Occipital lobe (tissue), 1 donor: ENCODE measurements at regions not wholly inside any gene's neighbourhood (a gene's known extent, or its start where the extent isn't known, plus 50 kb on each side); places are given as distances from the start of the nearest gene placed in this dataset.

Source experiments
- DNase-seq: peaks from one replicate; lab custom pipeline; 2025; lab: John Stamatoyannopoulos, UW

DNA sequence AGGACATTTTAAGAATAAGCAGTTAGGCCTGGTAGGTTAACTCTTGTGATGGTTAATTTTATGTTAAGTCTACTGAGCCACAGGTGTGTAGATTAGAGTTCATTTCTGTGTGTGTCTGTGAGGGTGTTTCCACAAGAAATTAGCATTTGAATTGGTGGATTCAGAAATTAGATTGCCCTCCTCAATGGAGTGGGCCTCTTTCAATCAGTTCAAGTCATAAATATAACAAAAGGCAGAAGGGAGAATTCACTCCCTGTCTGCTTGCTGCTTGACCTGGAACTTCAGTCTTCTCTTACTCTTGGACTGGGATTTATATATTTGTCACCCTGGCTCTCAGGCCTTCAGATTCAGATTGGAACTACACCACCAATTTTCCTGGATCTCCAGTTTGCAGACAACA lies 55.3 kb upstream of the POM121L12 start:
- DNase-seq, result no peak

DNA sequence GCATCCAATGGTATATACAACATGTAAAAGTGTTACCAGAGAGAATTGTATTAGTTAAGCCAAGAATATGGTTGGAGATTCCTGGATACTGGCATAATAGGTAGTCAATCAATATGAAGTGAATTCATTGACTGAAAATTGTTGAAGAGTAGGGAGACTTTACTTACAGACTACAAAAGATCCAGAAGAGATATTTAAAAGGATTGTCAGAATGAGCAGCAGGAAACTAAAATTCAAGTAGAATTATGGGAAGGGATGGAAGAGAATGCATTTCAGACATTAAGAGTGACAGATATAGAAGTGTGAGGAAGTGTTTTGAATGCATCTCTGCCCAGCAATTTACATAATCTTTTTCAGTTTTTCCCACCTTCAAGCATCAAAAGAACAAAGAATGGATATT lies 62.3 kb upstream of the POM121L12 start:
- DNase-seq, result no peak

DNA sequence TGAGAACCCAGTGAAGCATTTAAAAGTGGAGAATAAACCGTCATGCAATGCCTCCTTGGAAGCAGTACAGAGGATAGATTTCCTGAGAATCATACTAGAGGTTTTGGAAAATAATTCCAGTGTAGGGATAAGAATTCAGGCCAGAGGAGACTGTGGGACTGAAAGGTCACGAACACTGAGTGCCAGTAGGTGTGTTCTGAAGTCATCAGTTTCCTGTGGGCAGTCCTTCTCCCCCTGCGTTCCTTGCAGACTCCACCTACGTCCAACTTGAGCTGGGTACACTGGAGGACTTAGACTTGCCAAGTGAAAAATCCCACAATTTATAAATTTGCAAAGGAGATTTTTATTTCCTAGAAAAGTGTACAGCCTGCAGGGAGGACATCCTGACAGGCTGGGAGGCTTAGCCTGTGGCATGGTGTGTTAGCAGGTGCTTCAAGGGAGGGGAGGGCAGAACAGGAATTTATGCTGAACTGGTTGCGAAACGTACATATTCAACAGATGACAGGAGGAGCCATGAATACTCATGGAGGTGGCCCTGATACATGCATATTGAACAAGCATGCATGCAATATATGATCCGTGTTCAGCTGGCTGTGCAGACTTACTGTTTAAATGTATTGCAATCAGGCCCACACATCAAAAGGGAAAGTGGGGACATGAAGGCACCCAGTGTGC lies 72.9 kb upstream of the POM121L12 start:
- peak; percentile 2 for DNase-seq

DNA sequence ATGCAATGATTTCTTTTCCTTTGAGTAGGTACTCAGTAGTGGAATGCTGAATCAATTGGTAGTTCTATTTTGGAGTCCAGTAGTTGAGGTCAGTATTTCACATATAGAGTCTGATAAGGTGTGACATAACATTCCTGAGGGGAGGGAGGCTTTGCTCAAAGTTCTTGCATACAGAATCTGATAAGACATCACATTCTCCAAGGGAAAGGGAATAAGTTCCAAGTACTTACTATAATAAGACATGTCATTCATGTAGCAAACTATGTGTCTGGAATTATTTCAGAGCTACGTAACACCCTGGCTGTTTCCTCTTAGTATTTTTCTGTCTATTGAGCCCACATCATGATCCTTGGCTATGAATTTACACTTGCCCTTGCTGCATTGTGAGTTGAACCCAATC lies 74.3 kb upstream of the POM121L12 start:
- no peak for DNase-seq

DNA sequence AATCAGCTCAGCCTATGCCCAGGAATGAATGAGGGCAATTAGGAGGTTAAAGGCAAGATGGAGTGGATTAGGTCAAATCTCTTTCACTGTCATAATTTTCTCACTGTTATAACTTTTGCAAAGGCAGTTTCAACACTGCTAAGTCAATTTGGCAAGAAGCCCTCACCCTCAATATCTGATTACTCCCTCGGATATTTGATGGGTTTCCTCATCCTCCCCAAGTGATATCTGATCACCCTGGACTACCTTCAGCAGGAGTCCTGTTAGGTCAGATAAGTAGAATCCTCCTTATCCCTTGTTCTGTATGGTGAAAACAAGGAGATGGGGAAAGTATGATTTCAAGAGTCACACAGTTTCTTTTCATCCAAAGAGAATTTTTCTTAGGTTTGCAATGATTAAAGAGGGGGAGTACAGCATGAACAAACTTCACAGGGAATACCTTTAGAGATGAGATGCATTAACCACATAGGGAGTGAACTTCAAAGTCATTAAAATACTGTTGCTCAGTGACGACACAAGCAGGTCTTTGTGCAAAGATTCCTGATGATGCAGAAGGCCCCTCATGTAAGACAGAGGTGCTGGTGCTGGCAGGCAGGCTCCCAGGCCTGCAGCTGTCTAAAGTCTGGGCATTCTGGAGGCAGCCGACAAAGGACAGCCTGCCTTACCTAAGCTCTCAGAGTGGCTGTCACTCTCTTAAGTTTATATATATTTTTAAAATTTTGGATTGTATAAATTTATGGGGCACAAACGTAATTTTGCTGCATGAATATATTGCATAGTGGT lies 75.4 kb upstream of the POM121L12 start:
- no peak for DNase-seq

DNA sequence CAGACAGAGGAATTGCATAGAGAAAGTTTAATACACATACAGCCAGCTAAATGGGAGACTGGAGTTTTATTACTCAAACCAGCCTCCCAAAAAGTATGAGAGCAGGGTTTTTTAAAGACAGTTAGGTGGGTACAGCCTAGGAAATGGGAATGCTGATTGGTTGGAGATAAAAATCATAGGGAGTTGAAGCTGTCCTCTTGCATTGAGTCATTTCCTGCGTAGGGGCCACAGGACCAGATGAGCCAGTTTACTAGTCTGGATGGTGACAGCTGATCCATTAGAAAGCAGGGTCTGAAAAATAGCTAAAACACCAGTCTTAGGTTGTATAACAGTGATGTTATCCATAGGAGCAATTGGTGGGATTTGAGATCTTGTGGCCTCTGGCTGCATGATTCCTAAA lies 76.1 kb upstream of the POM121L12 start:
- DNase-seq, result no peak

DNA sequence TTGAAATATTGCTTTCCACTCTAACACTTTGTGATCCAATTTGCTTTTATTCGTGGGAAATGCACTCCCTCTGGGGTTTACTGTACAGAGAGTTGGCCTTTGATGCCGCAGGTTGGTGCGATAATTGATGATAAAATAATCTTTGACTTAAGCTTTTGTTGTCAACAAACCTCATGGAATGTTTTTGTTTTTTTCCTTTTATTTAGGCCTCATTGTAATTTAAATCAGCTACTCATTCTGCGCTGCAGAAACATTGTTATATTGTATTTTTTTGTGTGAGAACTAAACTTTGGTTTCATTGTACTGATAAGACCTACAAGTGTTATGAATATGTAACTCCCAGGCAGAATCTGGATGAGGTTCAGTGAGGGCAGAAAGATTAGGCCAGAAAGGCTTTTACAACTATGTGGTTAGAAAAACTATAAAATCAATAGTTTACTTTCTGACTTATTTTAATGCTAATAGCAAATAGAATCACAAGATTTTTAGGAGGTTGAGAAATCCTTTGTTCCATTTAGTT lies 76.8 kb upstream of the POM121L12 start:
- no peak for DNase-seq

DNA sequence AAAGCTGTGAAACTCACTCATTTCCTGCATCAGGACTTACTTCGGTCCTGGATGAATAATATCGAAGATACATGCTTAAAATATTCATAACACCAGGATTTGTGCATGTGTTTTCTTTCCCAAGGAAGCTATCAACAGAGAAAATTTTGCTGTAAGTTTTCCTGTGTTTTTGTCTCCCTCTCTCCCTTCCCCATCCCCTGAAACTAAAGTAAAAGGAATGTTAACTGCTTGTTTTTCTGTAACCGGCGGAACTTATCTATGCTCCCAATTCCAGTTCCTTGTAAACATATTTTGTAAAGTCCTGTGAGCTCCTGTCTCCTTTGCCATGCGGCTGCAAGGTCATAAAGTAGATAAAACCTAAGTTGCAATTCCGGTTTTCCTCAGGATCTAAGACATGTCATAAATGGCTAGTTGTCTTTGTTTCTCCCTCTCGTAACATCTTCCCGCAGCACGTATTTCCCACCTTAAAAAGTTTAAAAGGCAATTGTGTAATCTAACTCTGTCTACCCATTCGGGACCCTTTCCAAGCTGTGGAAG lies 79.0 kb upstream of the POM121L12 start:
- DNase-seq, result no peak

DNA sequence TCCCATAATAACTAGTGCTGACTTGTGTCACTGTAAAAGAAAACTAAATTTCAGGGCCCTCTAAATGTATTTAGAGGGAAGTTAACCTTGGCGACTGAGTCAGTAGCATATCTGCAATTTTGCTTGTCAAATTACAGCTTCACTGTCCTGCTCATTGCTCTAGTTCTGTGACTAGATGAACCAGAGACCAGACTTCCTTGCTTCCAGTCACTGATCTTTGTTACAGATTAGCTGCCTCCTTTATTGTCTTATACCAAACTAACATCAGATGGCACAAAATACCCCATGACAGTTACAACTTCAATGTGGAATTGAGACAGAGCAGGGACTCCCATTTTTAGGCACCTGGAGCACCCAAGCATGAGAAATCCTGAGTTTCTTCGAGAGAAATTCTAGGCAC lies 79.9 kb upstream of the POM121L12 start:
- no peak for DNase-seq

DNA sequence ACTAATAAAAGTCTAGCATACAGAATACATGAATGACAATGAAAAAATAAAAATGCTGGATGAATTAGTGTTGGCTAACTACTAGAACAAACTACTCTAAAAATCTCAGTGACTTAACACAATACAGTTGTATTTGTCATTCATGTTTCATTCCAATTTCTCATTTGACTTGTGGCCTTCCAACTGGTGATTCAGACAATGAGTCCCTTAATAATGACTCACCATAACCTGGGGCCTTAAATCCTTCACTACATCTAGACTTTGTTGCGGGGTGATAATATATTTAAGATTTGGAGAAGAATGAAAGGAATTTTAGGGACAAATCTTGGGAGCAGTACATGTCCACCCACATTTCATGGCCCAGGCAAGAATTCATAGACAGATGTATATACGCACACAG lies 90.5 kb upstream of the POM121L12 start:
- no peak for DNase-seq

DNA sequence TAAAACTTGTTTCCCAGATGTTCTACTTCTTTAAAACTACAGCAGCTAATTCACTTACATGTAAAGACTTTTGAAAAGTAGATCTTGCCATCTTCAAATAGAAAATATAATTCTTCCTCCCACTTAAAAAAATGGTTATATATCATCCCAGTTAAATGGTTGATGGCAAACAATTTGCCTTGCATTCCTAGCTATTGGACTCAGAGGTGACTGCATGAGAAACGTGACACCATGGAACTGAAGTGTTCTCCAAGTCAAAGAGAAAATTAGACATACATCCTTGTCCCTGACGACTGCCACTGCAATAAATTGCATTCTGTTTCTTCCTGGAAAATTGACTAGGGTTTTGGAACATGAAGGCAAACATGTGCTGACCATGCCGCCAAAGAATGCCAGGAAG lies 95.0 kb upstream of the POM121L12 start:
- DNase-seq, result no peak

DNA sequence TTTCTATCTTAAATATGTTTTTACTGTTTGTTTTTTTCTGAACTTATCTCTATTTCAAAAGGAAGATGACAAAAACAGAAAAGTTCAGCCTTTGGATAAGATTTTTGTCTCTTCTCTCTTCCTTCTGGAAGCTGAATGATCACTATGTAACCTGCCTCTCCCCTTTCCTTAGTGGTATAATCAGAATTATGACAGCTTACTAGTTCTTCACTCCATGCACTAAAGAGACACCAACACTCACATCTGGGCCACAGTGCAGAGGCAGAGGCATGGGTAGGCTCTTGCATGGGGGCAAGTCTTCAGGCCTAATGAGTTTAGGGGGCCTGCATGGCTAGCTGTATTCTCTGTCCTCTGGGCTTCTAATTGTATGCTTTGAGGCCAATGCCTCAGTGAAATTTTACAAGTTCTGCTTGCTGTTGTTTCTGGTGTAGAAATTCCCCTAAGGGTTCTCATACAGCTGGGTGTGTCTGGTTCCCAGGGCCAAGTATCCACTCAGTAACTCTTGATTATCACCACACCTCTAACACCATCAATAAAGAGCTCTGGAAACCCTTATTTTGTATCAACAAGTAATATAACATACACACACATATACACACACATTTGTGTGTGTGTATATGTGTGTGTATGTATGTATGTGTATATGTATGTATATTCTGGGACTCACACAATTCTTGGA lies 96.8 kb upstream of the POM121L12 start:
- DNase-seq, result no peak

DNA sequence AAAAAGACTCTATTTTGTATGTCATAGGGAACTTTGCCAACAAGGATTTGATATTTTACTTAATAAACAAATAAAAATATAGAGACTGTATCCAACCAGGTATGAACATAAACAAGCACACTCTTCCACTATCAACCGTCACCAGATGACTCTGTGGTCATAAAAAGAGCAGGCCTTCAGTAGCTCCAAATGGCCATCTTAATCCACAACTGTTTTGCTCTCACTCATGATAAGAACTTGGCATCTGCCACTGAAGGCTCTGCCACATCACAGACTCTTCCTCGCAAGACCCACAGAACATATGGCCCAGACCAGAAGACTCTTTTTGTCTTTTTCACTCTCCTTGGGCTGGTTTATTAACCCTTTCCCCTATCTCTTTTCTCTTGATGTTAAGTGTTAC lies 98.7 kb upstream of the POM121L12 start:
- DNase-seq, result no peak

DNA sequence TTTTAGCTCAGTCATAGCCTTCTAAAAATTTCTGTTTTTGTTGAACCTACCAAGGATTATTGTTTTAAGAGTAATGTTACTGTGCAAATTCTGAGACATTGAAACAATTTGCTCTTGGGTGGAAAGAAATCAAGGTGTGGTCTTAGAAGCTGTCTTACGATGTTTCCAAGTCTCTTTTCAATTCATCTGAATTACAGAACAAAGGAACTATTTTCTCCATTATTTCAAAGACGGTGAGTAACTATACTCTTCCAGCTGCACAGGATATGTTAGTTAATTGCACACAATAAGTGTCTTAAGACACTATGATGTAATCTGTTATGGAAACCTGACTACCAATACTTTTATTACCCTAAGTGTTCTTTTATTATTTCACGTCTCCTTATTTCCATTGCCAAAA lies 106.8 kb upstream of the POM121L12 start:
- DNase-seq, result no peak

DNA sequence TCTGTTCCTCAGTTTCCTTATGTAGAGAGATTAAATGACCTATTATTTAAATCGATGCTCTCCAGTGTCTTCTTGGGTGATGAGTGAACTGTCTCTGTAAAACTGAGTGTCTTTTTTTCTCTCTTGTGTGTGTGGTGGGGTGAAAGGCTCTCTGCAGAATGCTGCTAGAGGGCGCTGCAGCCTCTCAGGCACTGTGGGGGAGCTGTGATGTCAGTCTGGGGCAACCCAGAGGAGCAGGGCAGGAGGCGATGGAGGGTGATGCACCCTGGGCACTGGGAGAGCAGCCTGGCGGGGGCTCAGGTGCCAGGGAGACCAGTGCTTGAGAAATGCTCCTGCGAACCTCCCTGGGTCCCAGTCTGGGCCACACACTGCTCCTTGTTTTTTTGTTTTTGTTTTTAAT lies 110.1 kb upstream of the POM121L12 start:
- DNase-seq, result no peak

DNA sequence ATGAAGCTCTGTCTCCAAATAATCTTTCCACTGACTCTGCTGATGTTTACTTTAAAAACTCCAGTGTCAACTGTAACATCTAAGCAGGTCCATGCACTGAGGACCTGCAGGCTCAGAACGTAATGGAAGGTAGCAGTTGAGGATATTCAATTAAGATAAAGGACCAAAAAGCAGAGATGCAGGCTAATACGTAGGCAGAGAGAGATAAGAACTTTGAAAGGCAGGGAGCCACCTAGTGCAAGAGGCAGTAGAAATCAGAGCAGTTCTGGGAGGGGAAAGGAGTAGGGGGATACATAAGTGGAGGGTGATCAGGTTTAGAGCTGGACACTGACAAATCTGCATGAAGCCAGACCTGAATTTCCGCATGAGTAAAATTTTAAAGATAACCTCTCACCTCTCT lies 114.5 kb upstream of the POM121L12 start:
- no peak for DNase-seq

DNA sequence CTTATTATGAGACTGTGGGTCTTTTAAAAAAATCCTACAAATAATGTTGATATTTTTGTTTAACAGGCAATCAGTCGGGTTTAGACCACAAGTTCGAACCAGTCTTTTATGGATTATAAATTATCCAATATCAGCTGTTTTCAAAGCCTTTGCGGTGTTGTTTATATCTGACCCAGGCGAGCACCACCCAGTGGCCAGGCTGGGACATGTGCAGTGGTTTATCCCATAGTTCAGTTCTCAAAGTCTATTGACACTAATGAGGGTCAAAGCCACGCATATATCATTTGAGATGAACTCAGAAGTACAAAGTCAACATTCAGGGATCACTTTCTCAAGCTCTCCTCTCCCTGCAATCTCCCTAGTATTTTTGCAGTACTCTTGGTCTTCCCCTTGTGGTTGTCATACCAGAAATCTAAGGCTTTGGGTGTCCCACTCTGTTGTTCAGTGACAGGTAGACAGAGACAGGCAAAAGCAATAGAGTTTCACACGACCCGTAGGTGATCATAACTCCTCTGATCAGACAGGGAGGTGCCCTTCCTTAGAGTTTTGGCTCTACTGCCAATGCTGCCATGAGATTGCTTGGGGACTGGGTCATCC lies 117.4 kb upstream of the POM121L12 start:
- DNase-seq, result no peak

DNA sequence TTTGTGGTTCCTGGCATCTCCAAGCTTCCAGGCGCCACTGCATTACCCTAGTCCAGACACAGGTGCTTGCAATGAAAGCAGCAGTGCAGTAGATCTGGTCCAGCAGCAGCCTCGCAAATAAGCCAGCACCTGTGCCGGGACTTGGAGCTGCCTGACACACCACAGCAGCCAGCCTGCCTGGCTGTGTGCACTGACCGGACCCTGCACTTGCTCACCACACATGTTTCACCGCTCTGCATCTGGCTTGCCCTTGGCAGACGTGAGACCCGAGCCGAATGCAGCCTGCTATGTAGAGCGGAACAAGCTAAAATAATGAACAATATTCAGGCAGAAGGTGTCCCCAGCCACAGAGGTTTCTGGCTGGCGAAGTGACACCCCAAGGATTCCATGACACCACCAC lies 123.6 kb upstream of the POM121L12 start:
- DNase-seq, result no peak

DNA sequence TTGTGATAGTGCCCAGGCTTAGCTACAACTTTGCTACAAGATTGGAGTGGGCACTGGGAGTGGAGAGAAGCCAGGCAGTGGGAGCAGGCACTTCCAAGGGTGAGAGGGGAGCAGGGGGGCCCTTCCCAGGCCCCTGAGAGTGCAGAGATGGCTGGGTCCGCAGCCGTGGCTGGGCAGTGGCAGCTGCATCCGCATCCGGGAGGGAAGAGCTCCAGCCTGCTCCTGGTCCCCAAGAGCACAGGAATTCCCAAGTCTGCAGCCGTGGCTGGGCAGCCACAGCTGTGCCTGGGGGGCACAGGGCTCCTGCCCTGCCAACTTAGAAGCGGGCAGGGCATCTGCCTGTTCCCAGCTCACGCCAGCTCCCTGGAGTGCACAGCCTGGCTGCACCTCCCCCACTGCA lies 124.1 kb upstream of the POM121L12 start:
- no peak for DNase-seq

DNA sequence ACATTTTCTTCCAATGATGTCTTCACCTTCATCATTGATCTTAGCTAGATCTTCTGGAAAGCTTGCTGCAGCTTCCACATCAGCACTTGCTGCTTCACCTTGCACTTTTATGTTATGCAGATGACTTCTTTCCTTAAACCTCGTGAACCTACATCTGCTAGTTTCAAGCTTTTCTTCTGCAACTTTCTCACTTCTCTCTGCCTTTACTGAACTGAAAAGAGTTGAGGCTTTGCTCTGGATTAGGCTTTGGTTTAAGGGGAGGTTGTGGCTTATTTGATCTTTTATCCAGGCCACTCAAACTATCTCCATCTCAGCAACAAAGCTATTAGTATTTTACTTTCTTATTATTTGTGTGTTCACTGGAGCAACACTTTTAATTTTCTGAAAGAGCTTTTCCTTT lies 125.5 kb upstream of the POM121L12 start:
- DNase-seq, result no peak

DNA sequence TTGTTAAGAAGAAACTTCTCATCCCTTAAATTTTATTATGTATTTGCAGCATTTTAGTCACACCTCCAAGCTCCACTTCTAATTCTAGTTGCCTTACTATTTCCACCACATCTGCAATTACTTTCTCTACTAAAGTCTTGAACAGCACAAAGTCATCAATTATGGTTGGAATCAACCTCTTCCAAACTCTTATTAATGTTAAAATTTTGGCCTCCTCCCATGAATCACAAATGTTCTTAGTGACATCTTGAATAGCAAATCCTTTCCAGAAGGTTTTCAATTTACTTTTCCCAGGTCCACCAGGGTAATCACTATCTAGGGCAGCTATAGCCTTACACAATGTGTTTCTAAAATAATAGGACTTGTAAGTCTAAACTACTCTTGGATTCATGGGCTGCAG lies 126.3 kb upstream of the POM121L12 start:
- DNase-seq, result no peak

DNA sequence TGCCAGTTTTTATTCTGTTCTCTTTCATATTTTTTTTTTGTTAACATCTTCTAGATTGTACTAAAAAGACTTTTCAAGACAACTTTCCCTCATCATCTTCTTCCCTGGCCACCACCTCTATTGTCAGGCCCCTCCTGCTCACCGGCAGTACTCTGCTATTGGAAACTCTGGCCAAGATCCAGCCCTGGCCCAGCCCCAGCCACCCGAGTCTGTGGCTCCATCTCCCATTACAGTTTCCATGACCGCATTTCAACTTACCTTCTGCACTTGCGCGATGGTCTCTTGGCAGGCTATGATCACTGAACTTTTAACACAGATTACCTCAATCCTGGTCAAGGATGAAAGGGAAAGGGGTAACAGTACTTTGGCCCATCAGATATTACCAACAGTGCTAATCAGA lies 137.7 kb upstream of the POM121L12 start:
- no peak for DNase-seq
